GM12892 (cell line): ENCODE measurements at regions not wholly inside any gene's neighbourhood (a gene's known extent, or its start where the extent isn't known, plus 50 kb on each side); places are given as distances from the start of the nearest gene placed in this dataset.

Experiments used
- DNase-seq: peaks from one replicate; pipeline ENCODE4 v3.0.0; 2011; ENCODE audit not compliant: insufficient read length
- FAIRE-seq: peaks from 2 replicates; lab custom pipeline; 2011; peaks lifted over from hg19 to GRCh38; lab: Jason Lieb, UNC
- POLR2A ChIP-seq: IDR thresholded peaks from 2 replicates; pipeline ENCODE4 v1.6.1; 2011; ENCODE audit warnings: low read depth, low read length, control low read depth
- POLR2AphosphoS5 ChIP-seq: IDR thresholded peaks from 2 replicates; pipeline ENCODE4 v1.6.1; 2011; ENCODE audit warnings: low read depth, low read length, control low read depth
- TAF1 ChIP-seq: IDR thresholded peaks from 2 replicates; pipeline ENCODE4 v1.6.1; 2011; ENCODE audit warnings: low read depth, mild to moderate bottlenecking, control low read depth, low read length, borderline replicate concordance

GRCh38 chr22:48803171-48803947 is 1024.3 kb downstream of the BRD1 start:
- DNase-seq (no peak), FAIRE-seq (no peak)
- no peak for TF ChIP-seq TAF1
- no peak for TF ChIP-seq POLR2A
- TF ChIP-seq POLR2AphosphoS5, result no peak

GRCh38 chr22:48802576-48802975 is 1025.1 kb downstream of the BRD1 start:
- TF ChIP-seq POLR2AphosphoS5 (no peak), TAF1 (no peak), POLR2A (no peak)
- FAIRE-seq (no peak), DNase-seq (no peak)

- no peak for TF ChIP-seq POLR2AphosphoS5
- no peak for TF ChIP-seq TAF1
- TF ChIP-seq POLR2A, result no peak
- FAIRE-seq (no peak), DNase-seq (no peak)
Measured at GRCh38 chr22:48800886-48801607, 1026.6 kb downstream of the BRD1 start.

GRCh38 chr22:48800036-48800885 is 1027.4 kb downstream of the BRD1 start:
- DNase-seq (no peak), FAIRE-seq (no peak)
- TF ChIP-seq POLR2AphosphoS5, result no peak
- TF ChIP-seq POLR2A, result no peak
- TF ChIP-seq TAF1, result no peak

GRCh38 chr22:48799227-48799970 is 1028.3 kb downstream of the BRD1 start:
- no peak for TF ChIP-seq TAF1
- TF ChIP-seq POLR2A, result no peak
- TF ChIP-seq POLR2AphosphoS5, result no peak
- no peak for FAIRE-seq

GRCh38 chr22:48798281-48799226 is 1029.1 kb downstream of the BRD1 start:
- TF ChIP-seq POLR2A (no peak), POLR2AphosphoS5 (no peak), TAF1 (no peak)
- no peak for FAIRE-seq

More at GRCh38 chr22:48799227-48799970, 1028.3 kb downstream of the BRD1 start:
- no peak for DNase-seq

GRCh38 chr22:48797731-48798130 is 1029.9 kb downstream of the BRD1 start:
- TF ChIP-seq POLR2A (no peak), POLR2AphosphoS5 (no peak), TAF1 (no peak)
- no peak for FAIRE-seq
- no peak for DNase-seq

More at GRCh38 chr22:48798281-48799226, 1029.1 kb downstream of the BRD1 start:
- DNase-seq, result no peak

- TF ChIP-seq POLR2AphosphoS5 (no peak), POLR2A (no peak), TAF1 (no peak)
- FAIRE-seq (no peak), DNase-seq (no peak)
Measured at GRCh38 chr22:48796310-48797015, 1031.2 kb downstream of the BRD1 start.

- TF ChIP-seq POLR2A, result no peak
- no peak for TF ChIP-seq TAF1
- TF ChIP-seq POLR2AphosphoS5, result no peak
- DNase-seq (no peak), FAIRE-seq (no peak)
Measured at GRCh38 chr22:48795664-48796063, 1032.0 kb downstream of the BRD1 start.
